ENCODE measurements at regions not wholly inside any gene's neighbourhood (a gene's known extent, or its start where the extent isn't known, plus 50 kb on each side); places are given as distances from the start of the nearest gene placed in this dataset.
"Not testable (repeated sequence)": the region's sequence is repeated elsewhere in the genome, so short reads cannot be mapped to it uniquely, and the experiment has no call there.

DNA sequence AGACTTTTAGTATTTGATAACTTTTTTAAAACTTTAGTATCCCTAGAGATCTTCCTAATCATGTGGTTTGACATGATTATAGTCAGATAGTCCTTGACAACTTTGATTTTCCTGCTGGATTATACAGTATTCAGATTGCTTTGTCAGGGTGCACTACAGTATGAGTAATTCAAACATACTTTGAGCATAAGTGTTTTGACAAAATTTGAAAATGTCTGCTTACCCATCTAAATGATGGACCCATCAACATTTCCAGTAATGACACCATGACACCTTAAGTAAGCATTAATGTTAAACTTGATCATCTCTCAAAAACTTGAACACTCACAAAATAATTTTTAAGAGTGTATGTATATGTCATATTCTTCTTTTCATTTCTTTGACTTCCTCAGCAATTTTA lies 514.5 kb upstream of the SMIM31 start:
- DNase-seq: no peak

DNA sequence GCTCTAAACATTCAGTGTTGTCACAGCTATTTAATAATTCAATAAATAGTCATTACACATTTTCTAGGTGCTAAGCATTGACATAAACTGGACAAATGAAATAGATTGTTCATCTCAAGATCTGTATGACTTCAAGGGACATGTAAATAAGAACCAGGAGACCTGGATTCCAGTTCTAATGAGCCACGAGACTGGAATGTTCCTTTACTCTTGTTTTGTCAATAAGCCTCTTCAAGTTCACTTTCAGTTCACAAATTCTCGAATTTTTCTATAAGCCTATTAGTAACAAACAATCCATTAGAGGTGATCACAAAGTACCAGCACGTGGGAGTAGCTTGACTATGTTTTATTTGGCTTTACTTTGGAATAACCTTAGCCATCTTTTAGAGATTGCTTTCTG lies 514.0 kb upstream of the SMIM31 start:
- DNase-seq: no peak

- no peak for DNase-seq
Measured at GRCh38 chr4:164251257-164251656, 502.7 kb upstream of the SMIM31 start.

DNA sequence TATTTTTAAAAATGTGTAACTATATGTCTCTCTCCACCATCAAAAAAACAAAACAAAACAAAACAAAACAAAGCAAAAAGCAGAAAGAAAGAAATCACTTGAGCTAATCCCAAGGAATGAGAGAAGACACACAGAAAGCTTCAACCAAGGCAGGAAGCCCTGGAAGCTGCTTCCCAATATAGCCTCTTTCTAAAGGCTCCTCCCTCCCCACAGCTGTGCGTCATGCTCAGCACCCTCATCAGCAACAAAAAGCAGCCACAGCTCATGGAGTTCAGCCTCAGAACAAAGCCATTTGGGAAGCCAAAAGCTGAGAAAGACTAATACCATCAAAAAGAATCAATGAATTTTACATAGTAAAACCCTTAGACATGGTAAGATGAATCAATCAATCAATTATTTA lies 501.6 kb upstream of the SMIM31 start:
- no peak for DNase-seq

- DNase-seq: no peak
Measured at GRCh38 chr4:164261831-164262230, 492.1 kb upstream of the SMIM31 start.

DNA sequence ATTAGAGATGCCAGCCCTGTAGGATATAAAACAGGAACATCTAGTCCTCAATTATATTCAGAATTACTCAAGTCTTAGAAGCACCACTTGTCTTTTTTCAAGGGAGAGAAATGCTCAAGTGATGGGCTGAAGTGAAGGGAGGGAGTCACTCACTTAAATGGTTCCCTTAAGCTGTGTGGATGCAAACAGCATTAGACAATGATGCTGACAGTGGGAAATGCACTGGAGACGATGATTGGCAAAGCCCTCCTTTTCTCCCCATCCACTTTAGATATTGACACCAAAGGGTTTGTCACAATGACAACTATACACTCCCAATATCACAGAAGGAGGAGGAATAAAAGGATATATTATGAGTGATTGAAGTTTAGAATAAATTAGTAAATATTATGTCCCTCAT lies 491.4 kb upstream of the SMIM31 start:
- not testable (repeated sequence) for DNase-seq

DNA sequence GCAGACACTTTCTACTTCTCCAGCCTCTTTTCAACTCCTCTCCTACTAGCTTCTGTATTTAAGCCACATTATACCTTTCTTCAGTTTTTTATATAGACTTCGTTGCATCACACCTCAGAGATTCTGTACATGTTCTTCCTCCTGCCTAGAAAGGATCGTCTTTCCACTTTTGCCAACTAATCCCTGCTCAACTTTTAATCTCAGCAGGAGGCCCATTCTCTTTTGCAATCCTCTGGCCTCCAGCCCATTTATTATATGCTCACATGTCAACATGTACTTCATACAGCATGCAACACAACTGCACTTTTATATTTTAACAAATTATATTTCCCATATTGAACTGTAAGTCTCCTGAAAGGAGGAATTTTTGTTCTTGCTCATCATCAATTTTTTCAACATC lies 476.5 kb upstream of the SMIM31 start:
- not testable (repeated sequence) for DNase-seq

DNA sequence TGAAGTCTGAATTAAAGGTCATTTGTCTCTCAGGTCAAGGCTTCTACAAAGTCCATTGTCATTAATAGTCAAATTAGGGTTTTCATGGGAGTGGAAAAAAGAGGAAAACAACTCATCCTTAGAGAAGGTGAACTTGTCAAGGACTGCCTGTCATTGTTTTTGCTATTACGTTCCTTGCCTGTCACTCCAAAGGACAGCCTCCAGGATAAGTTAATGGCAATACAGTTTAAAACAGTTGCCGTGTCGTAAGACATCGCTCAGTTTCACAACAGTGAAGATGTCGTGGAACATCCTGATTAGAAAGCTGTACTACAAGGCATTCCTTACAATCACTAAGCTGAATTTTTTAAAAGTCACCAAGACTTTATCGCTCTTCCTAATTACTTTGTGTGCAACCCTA lies 466.8 kb upstream of the SMIM31 start:
- DNase-seq: no peak

DNA sequence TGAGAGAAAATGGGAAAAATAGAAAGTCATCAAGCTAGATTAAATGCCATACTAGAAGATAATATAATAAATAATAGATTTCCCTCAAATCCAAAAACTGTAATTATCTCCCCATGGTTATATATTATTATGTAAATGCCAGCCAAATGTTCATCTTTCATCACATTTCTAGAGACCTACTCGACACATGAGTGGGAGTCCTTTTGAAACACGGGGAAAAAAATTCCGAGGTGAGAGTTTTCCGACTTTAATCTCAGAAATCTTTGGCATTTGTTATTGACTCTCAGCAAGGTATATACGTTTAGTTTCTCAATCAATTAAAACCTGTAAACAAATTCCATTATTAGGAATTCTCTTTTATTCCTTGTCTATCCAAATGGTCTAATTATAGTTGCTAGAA lies 465.4 kb upstream of the SMIM31 start:
- DNase-seq: no peak

GRCh38 chr4:164293203-164293602 lies 460.7 kb upstream of the SMIM31 start:
- no peak for DNase-seq

DNA sequence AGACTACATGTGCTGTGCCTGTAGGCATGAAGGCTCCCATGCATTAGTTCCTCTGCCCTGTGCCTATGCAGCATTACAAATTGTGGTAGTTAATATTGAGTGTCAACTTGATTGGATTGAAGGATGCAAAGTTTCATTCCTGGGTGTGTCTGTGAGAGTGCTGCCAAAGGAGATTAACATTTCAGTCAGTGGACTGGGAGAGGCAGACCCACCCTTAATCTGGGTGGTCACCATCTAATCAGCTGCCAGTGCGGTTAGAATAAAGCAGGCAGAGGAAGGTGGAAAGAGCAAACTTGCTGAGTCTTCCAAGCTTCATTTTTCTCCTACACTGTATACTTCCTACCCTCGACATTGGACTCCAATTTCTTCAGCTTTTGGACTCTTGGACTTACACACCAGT lies 460.2 kb upstream of the SMIM31 start:
- no peak for DNase-seq

DNA sequence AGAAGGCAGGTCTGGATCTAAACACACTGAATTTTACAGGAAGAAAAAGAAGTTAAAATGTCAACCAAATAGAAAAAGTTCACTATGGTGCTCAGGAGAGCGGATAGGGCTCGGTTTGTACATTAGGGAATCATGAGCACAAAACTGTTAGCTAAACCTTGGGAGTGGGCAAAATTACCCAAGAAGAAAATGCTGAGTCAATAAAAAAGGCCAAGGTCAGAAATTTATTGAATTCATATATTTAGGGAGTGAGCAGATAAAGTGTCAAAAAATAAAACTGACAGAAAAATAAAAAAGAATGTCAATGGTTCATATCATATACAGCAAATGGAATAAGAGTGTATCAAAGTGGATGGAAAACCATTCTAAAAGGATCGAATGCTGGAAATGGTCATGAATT lies 452.5 kb upstream of the SMIM31 start:
- no peak for DNase-seq

GRCh38 chr4:164304101-164304639 lies 449.8 kb upstream of the SMIM31 start:
- no peak for DNase-seq

- no peak for DNase-seq
Measured at GRCh38 chr4:164304861-164305260, 449.1 kb upstream of the SMIM31 start.

- no peak for DNase-seq
Measured at GRCh38 chr4:164307262-164307661, 446.7 kb upstream of the SMIM31 start.

DNA sequence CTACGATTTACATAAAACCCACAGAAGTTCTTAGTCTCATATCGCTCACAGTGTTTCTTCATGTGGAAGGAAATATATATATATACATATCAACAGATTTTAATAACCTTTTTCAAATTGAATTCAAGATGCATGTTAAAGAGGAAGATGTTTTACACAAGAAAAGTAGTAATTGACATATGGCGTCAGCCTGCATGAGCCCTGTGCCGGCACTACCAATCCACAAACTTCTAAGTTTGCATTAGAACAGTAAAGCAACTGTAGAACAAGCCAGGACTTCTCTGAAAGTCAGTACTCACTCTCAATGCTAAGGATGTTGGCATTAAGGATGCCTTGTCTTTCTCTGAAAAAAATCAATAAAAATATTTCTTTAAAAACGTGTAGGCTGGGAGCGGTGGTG lies 441.3 kb upstream of the SMIM31 start:
- no peak for DNase-seq

DNA sequence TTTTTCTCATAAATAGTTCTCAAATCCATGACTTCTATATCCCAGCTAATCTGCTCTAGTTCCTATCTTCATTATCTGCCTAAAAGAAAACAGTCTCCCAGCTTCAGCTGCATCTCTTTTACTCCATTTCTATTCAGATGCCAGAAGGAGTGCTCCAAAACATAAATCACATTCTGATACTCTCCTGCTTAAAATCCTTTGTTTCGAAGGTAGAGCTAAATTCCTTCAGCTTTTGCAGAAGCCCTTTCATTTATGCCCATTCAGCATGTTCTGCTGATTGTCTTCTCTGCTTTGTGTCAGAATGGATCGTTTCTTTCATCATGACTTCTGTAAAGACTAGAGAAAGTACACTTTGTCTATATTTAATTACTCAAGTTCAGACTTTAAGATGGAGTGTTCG lies 440.1 kb upstream of the SMIM31 start:
- DNase-seq: no peak

DNA sequence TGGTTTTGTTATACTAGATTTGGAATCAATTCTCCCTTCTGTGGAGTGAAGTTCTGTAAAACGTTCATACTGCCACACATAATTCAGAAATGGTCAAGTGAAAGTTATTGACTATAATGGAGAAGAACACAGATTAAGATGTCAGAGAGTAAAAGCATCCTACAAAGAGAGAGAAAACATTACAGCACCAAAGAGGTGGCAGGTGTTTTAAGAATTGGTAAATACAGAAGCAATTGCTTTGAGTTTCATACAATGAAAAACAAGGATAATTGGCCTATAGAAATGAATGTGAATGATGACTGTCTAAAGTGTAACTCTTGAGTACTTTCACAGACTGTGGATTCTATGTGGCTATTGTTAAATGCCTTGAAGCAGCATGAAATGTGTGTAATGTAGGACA lies 435.6 kb upstream of the SMIM31 start:
- DNase-seq: no peak

DNA sequence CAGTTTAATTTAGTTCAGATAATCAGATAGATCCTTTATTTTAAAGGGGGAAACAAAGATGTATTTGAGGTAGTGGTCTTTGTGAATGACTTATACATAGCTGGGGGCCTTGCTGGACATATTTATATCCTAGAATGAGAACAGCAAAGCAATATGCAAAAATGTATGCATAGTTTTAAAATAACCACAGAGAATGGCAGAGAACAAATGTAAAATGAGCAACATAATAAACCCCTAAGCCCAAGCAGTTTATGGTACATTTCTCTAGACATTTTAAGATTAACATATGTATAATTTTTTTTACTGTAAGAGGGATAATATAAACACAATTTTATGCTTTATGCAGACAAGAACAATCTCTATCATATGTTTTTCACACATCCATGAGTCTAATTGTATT lies 434.2 kb upstream of the SMIM31 start:
- no peak for DNase-seq

GRCh38 chr4:164320847-164321246 lies 433.1 kb upstream of the SMIM31 start:
- no peak for DNase-seq

- no peak for DNase-seq
Measured at GRCh38 chr4:164326056-164326455, 427.9 kb upstream of the SMIM31 start.

GRCh38 chr4:164337219-164337944 lies 416.5 kb upstream of the SMIM31 start:
- no peak for DNase-seq

- no peak for DNase-seq
Measured at GRCh38 chr4:164343472-164343976, 410.4 kb upstream of the SMIM31 start.

GRCh38 chr4:164345756-164346155 lies 408.2 kb upstream of the SMIM31 start:
- no peak for DNase-seq

DNA sequence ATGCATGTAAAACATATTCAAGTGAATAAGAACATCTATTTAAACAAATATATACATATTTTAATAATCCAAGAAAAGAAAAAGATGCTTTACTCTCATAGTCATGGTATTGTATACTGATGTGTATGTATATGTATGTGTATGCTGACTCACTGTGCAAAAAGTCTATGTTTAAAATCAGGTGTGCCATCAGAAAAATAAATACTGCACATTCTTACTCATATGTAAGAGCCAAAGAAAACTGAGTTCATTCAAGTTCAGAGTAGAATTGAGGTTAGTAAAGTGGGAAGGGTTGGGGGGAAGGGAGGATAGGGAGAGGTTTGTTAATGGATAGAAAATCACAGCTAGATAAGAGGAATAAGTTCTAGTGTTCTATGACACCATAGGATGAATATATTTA lies 403.9 kb upstream of the SMIM31 start:
- no peak for DNase-seq
